Stimulated activated CD4-positive, alpha-beta T cell treated with anti-CD3 and anti-CD28 coated beads, Interleukin-2, amount 100 ng/mL, for 24 hours (primary cell): ENCODE measurements at regions not wholly inside any gene's neighbourhood (a gene's known extent, or its start where the extent isn't known, plus 50 kb on each side); places are given as distances from the start of the nearest gene placed in this dataset.

Source experiments
- DNase-seq, 2 donors: peaks; one replicate each; pipeline ENCODE4 v3.0.0-alpha.2; 2020

GRCh38 chr1:57984277-57984676 is 560.4 kb upstream of the DAB1 start:
- DNase-seq = no peak

- no peak for DNase-seq
These were observed 559.6 kb upstream of the DAB1 start for GRCh38 chr1:57983441-57983840.

- DNase-seq = no peak
These were observed 559.0 kb upstream of the DAB1 start for GRCh38 chr1:57982852-57983251.

- no peak for DNase-seq
These were observed 552.4 kb upstream of the DAB1 start for GRCh38 chr1:57976216-57976615.

- DNase-seq = no peak
These were observed 544.5 kb upstream of the DAB1 start for GRCh38 chr1:57968321-57968720.

- no peak for DNase-seq
These were observed 543.0 kb upstream of the DAB1 start for GRCh38 chr1:57966751-57967406.

- DNase-seq = no peak
These were observed 542.5 kb upstream of the DAB1 start for GRCh38 chr1:57966340-57966739.

GRCh38 chr1:57963581-57963980 is 539.7 kb upstream of the DAB1 start:
- DNase-seq = no peak

- no peak for DNase-seq
These were observed 535.8 kb upstream of the DAB1 start for GRCh38 chr1:57959531-57960241.

- DNase-seq = no peak
These were observed 533.7 kb upstream of the DAB1 start for GRCh38 chr1:57957576-57957975.

GRCh38 chr1:57951390-57951789 is 527.5 kb upstream of the DAB1 start:
- no peak for DNase-seq

- DNase-seq = no peak
These were observed 525.3 kb upstream of the DAB1 start for GRCh38 chr1:57949168-57949567.

GRCh38 chr1:57947471-57947870 is 523.6 kb upstream of the DAB1 start:
- DNase-seq = no peak

GRCh38 chr1:57945045-57945444 is 521.2 kb upstream of the DAB1 start:
- no peak for DNase-seq

- DNase-seq = no peak
These were observed 519.5 kb upstream of the DAB1 start for GRCh38 chr1:57943365-57943764.

GRCh38 chr1:57934745-57935144 is 510.9 kb upstream of the DAB1 start:
- DNase-seq = no peak

GRCh38 chr1:57927003-57927402 is 503.1 kb upstream of the DAB1 start:
- DNase-seq = no peak

GRCh38 chr1:57926025-57926552 is 502.2 kb upstream of the DAB1 start:
- no peak for DNase-seq

GRCh38 chr1:57925226-57925625 is 501.4 kb upstream of the DAB1 start:
- no peak for DNase-seq

GRCh38 chr1:57922130-57922529 is 498.3 kb upstream of the DAB1 start:
- DNase-seq = no peak

GRCh38 chr1:57916041-57916440 is 492.2 kb upstream of the DAB1 start:
- DNase-seq = no peak

GRCh38 chr1:57911427-57911826 is 487.6 kb upstream of the DAB1 start:
- no peak for DNase-seq

- DNase-seq = no peak
These were observed 486.9 kb upstream of the DAB1 start for GRCh38 chr1:57910782-57911181.

- DNase-seq = no peak
These were observed 486.4 kb upstream of the DAB1 start for GRCh38 chr1:57910305-57910704.
